Sigmoid colon (tissue), 6 donors: ENCODE measurements at regions not wholly inside any gene's neighbourhood (a gene's known extent, or its start where the extent isn't known, plus 50 kb on each side); places are given as distances from the start of the nearest gene placed in this dataset.

Experiments
- DNase-seq: peaks from one replicate; pipeline ENCODE4 v3.0.0-alpha.2; 2019
- H3K27ac ChIP-seq, 4 donors: fragments of 200-600 bp; sonication (generic); one replicate each; pipeline ENCODE4 v1.5.1; 2016 to 2019; ENCODE audit warnings: mild to moderate bottlenecking in 1 of 4
- H3K27me3 ChIP-seq, 3 donors: fragments of 200-600 bp; sonication (generic); one replicate each; pipeline ENCODE4 v1.5.1; 2019; ENCODE audit warnings: mild to moderate bottlenecking in 1 of 3
- H3K36me3 ChIP-seq, 4 donors: fragments of 200-600 bp; sonication (generic); one replicate each; pipeline ENCODE4 v1.5.1; 2016 to 2019
- H3K4me1 ChIP-seq, 4 donors: fragments of 200-600 bp; sonication (generic); one replicate each; pipeline ENCODE4 v1.5.1; 2017 to 2019
- H3K4me3 ChIP-seq, 4 donors: fragments of 200-600 bp; sonication (generic); one replicate each; pipeline ENCODE4 v1.5.1; 2017 to 2019; ENCODE audit warnings: mild to moderate bottlenecking in 2 of 4, moderate library complexity in 1 of 4
- H3K9me3 ChIP-seq, 4 donors: fragments of 200-600 bp in 3 of 4; sonication (generic) in 3 of 4; one replicate each; pipeline versions ENCODE4 v1.5.1 to v1.6.1; 2013 to 2019
- EP300 ChIP-seq, 4 donors: sonication (generic); formaldehyde crosslinking; IDR thresholded peaks; one replicate each; pipeline ENCODE4 v1.6.1; 2017; ENCODE audit warnings: antibody characterized with exemption in 4 of 4
- POLR2A ChIP-seq, 2 donors: fragments of 450-650 bp; IDR thresholded peaks; one replicate each; pipeline ENCODE4 v1.6.1; 2016; ENCODE audit warnings: antibody characterized with exemption in 2 of 2, mild to moderate bottlenecking in 2 of 2, moderate library complexity in 2 of 2
- POLR2AphosphoS5 ChIP-seq, 4 donors: sonication (generic); formaldehyde crosslinking; IDR thresholded peaks; one replicate each; pipeline ENCODE4 v1.6.1; 2017; ENCODE audit warnings: antibody characterized with exemption in 4 of 4
- WGBS, 2 donors: extraction: QIAGEN DNeasy Blood & Tissue Kit; methylation state at CpG; one replicate each; pipeline ENCODE4 v1.1.7; 2013; 5-methylcytosine and 5-hydroxymethylcytosine counted together
- intact Hi-C: fragments of 100-400 bp; cut with DNase I; formaldehyde crosslinking; loops from one replicate; pipeline ENCODE4 v1.15.1; 2023
- TF ChIP-seq, protein P1 (sequence below), 4 experiments: fragments of 450-650 bp in 3 of 4; fragments of 200-600 bp in 1 of 4; IDR thresholded peaks; one replicate each; pipeline ENCODE4 v1.5.1; 2016 to 2019; ENCODE audit warnings: antibody characterized with exemption in 4 of 4, mild to moderate bottlenecking in 3 of 4, moderate library complexity in 2 of 4
- donor health status: healthy with polysubstance abuse.
- donor health status: healthy.

GRCh38 chr4:104722467-104722866, 227.8 kb upstream of the CXXC4 start:
- no peaks in the 10 kb centered on the region for H3K4me1 ChIP-seq
- H3K4me3 ChIP-seq: no peak overlapping the region
- DNase-seq: no peak
- intact Hi-C loops: no loop called here
- TF ChIP-seq, protein P1, sequence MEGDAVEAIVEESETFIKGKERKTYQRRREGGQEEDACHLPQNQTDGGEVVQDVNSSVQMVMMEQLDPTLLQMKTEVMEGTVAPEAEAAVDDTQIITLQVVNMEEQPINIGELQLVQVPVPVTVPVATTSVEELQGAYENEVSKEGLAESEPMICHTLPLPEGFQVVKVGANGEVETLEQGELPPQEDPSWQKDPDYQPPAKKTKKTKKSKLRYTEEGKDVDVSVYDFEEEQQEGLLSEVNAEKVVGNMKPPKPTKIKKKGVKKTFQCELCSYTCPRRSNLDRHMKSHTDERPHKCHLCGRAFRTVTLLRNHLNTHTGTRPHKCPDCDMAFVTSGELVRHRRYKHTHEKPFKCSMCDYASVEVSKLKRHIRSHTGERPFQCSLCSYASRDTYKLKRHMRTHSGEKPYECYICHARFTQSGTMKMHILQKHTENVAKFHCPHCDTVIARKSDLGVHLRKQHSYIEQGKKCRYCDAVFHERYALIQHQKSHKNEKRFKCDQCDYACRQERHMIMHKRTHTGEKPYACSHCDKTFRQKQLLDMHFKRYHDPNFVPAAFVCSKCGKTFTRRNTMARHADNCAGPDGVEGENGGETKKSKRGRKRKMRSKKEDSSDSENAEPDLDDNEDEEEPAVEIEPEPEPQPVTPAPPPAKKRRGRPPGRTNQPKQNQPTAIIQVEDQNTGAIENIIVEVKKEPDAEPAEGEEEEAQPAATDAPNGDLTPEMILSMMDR (IDR thresholded peaks at IDR 0.05): no peak
- TF ChIP-seq POLR2AphosphoS5 (IDR thresholded peaks at IDR 0.05): no peak
- no peak for TF ChIP-seq POLR2A (IDR thresholded peaks at IDR 0.05)
- no peak for TF ChIP-seq EP300 (IDR thresholded peaks at IDR 0.05)
- H3K27ac ChIP-seq: no peak overlapping the region
- no peaks in the 10 kb centered on the region for H3K9me3 ChIP-seq
- H3K27me3 ChIP-seq: no peaks in the 10 kb centered on the region
- no peaks in the 10 kb centered on the region for H3K36me3 ChIP-seq
- WGBS, 2 donors: 88 to 91% methylated on average over 1 of the region's 1 CpG

GRCh38 chr4:104726002-104726401, 231.3 kb upstream of the CXXC4 start:
- Histone ChIP-seq H3K4me3 (no peak overlapping the region), H3K4me1 (no peaks in the 10 kb centered on the region), H3K27ac (no peak overlapping the region), H3K27me3 (no peaks in the 10 kb centered on the region), H3K9me3 (no peaks in the 10 kb centered on the region), H3K36me3 (no peaks in the 10 kb centered on the region)
- TF ChIP-seq, protein P1 (IDR thresholded peaks at IDR 0.05): no peak
- TF ChIP-seq EP300 (IDR thresholded peaks at IDR 0.05) (no peak), POLR2A (IDR thresholded peaks at IDR 0.05) (no peak), POLR2AphosphoS5 (IDR thresholded peaks at IDR 0.05) (no peak)
- no peak for DNase-seq
- intact Hi-C loops: no loop called here
- 87 to 91% methylated on average over 5 of the region's 5 CpGs for WGBS, 2 donors

DNA sequence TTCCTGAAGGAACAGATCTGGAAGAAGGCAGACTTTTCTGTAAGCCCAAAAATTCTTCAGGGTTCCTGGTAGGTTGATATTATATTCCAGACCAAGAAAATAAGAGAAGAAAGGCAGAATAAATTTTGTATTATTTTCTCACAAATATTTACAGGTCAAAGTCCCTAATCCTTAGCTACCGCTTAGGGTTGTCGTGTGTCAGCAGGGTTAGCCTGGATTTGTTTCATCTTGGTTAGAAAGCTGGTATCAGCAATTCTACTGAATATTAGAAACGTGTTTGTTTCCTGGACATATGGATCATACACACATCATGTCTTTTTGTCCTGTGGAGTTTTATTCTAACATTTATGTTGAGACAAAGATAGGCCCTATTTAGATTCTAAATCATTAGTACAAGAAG, 232.9 kb upstream of the CXXC4 start:
- DNase-seq: no peak
- Histone ChIP-seq H3K27ac (no peak overlapping the region), H3K27me3 (no peaks in the 10 kb centered on the region), H3K4me3 (no peak overlapping the region), H3K9me3 (no peaks in the 10 kb centered on the region), H3K36me3 (no peaks in the 10 kb centered on the region), H3K4me1 (no peaks in the 10 kb centered on the region)
- intact Hi-C loops: no loop called here
- 85 to 93% methylated on average over 3 of the region's 3 CpGs for WGBS, 2 donors
- TF ChIP-seq, protein P1 (IDR thresholded peaks at IDR 0.05): no peak
- TF ChIP-seq POLR2A (IDR thresholded peaks at IDR 0.05): no peak
- no peak for TF ChIP-seq EP300 (IDR thresholded peaks at IDR 0.05)
- no peak for TF ChIP-seq POLR2AphosphoS5 (IDR thresholded peaks at IDR 0.05)

- H3K27ac ChIP-seq: no peak overlapping the region
- no peaks in the 10 kb centered on the region for H3K4me1 ChIP-seq
- no peaks in the 10 kb centered on the region for H3K9me3 ChIP-seq
- no peak for DNase-seq
- TF ChIP-seq EP300 (IDR thresholded peaks at IDR 0.05): no peak
- TF ChIP-seq, protein P1 (IDR thresholded peaks at IDR 0.05): no peak
- intact Hi-C loops: no loop called here
- no peaks in the 10 kb centered on the region for H3K36me3 ChIP-seq
- no peaks in the 10 kb centered on the region for H3K27me3 ChIP-seq
- H3K4me3 ChIP-seq: no peak overlapping the region
- 53 to 76% methylated on average over 3 of the region's 3 CpGs for WGBS, 2 donors
Measured at GRCh38 chr4:104728380-104729122, 233.9 kb upstream of the CXXC4 start.

DNA sequence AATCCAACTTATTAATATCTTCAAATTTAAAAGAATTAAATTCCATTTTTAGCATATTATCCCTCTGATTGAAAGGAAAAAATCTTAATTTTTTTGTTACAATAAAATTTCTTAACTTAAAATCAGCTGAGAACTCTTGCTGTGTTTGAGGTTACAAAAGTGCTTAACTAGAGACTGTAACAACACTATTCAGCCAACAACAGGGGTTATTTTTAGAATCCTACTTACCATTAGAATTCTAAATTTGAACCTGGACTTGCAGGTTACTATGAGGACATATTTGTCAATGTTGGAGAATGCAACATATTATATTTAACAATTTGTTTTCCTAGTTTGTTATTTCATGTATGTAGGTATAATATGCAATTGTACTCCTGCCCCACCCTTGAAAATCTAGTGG, 238.1 kb upstream of the CXXC4 start:
- no peak overlapping the region for H3K27ac ChIP-seq
- no peaks in the 10 kb centered on the region for H3K36me3 ChIP-seq
- no peaks in the 10 kb centered on the region for H3K9me3 ChIP-seq
- no peak for TF ChIP-seq POLR2AphosphoS5 (IDR thresholded peaks at IDR 0.05)
- TF ChIP-seq, protein P1 (IDR thresholded peaks at IDR 0.05): no peak
- TF ChIP-seq POLR2A (IDR thresholded peaks at IDR 0.05): no peak
- TF ChIP-seq EP300 (IDR thresholded peaks at IDR 0.05): no peak
- intact Hi-C loops: no loop called here
- H3K4me3 ChIP-seq: no peak overlapping the region
- DNase-seq: no peak
- H3K4me1 ChIP-seq: peaks cover 0 to 12% (median 0%) of the 10 kb centered on the region in 4 donors
- no peaks in the 10 kb centered on the region for H3K27me3 ChIP-seq
